K562 (cell line): ENCODE measurements at regions not wholly inside any gene's neighbourhood (a gene's known extent, or its start where the extent isn't known, plus 50 kb on each side); places are given as distances from the start of the nearest gene placed in this dataset.

Source experiments
- ATAC-seq: fragments of 200-7000 bp; cut with Tn5 transposase; 3 replicates; pipeline ENCODE4 v1.9.1; 2020; ENCODE audit warnings: moderate library complexity
- BruUV-seq: library from RNA; stranded (reverse); fragments of 400-500 nt; replicated peaks from 2 replicates; lab custom pipeline; 2021; lab: Mats Ljungman, UMichigan
- CTCF ChIA-PET: fragments of 300-600 bp; formaldehyde crosslinking; extraction: SDS; loops from one replicate; lab custom pipeline; 2021; ENCODE audit warnings: low intra/inter-chr PET ratio; lab: Yijun Ruan, JAX
- POLR2A ChIA-PET: fragments of 300-600, 350-650 bp; sonication (Branson Sonifier 250); formaldehyde crosslinking; extraction: SDS; loops from one replicate; lab custom pipeline; 2021; ENCODE audit warnings: antibody characterized with exemption, inconsistent platforms; lab: Yijun Ruan, JAX
- DNase-seq, 4 experiments: peaks; one replicate each; pipeline versions ENCODE4 v3.0.0 to v3.0.0-alpha.2; 2011 to 2018; ENCODE audit warnings: low spot score in 3 of 4, mixed read lengths in 3 of 4; ENCODE audit errors: extremely low read depth in 1 of 4
- FAIRE-seq: peaks from 2 replicates; lab custom pipeline; 2011; peaks lifted over from hg19 to GRCh38; lab: Jason Lieb, UNC
- H2AFZ ChIP-seq: 2 replicates; pipeline ENCODE4 v1.6.0; 2011; ENCODE audit warnings: low read depth, low read length, control low read depth, inconsistent platforms
- H3K27ac ChIP-seq: fragments of 200-600 bp; 3 replicates; pipeline ENCODE4 v1.8.0; 2011; ENCODE audit warnings: low read depth, mild to moderate bottlenecking, control low read depth, inconsistent platforms, low read length, moderate library complexity, mixed read lengths; ENCODE audit errors: extremely low read depth
- H3K27me3 ChIP-seq, 2 experiments: fragments of 300-600 bp in 1 of 2; 2 replicates in 1 of 2; 3 replicates in 1 of 2; pipeline versions ENCODE4 v1.6.0 to v1.8.0; 2011; ENCODE audit warnings: inconsistent platforms in 2 of 2, low read length in 2 of 2, mild to moderate bottlenecking in 1 of 2, mixed read lengths in 1 of 2, moderate library complexity in 1 of 2; ENCODE audit not compliant: control insufficient read depth in 2 of 2, insufficient read depth in 2 of 2
- H3K36me3 ChIP-seq: fragments of 300-600 bp; 3 replicates; pipeline ENCODE4 v1.8.0; 2011; ENCODE audit warnings: mild to moderate bottlenecking, low read length, inconsistent platforms; ENCODE audit not compliant: control insufficient read depth, insufficient read depth
- H3K4me1 ChIP-seq, 2 experiments: fragments of 200-600 bp in 1 of 2; replicated peaks in 1 of 2; 2 replicates in 1 of 2; 3 replicates in 1 of 2; pipeline versions ENCODE4 v1.5.1 to v1.8.0; 2011; ENCODE audit warnings: inconsistent platforms in 2 of 2, low read length in 2 of 2, mild to moderate bottlenecking in 1 of 2, mixed read lengths in 1 of 2, moderate library complexity in 1 of 2; ENCODE audit not compliant: control insufficient read depth in 2 of 2, insufficient read depth in 2 of 2
- H3K4me2 ChIP-seq: 2 replicates; pipeline ENCODE4 v1.6.1; 2011; ENCODE audit warnings: low read length, control low read depth, inconsistent platforms, mixed read lengths; ENCODE audit not compliant: insufficient read depth
- H3K4me3 ChIP-seq: fragments of 200-600 bp; sonication (generic), shearing (Covaris generic); 2 replicates; pipeline ENCODE4 v1.5.1; 2016; ENCODE audit warnings: control low read depth, inconsistent platforms
- H3K79me2 ChIP-seq: fragments of 200-600 bp; 3 replicates; pipeline ENCODE4 v1.8.0; 2011; ENCODE audit warnings: low read length, inconsistent platforms; ENCODE audit not compliant: control insufficient read depth, insufficient read depth
- H3K9ac ChIP-seq, 2 experiments: 2 replicates each; pipeline versions ENCODE4 v1.6.0 to v1.6.1; 2011; ENCODE audit warnings: low read depth in 2 of 2, low read length in 2 of 2, control low read depth in 1 of 2, inconsistent platforms in 1 of 2, mild to moderate bottlenecking in 1 of 2, mixed read lengths in 1 of 2; ENCODE audit not compliant: insufficient read depth in 1 of 2
- H3K9me1 ChIP-seq: one replicate; pipeline ENCODE4 v1.6.0; 2011; ENCODE audit warnings: inconsistent platforms, mild to moderate bottlenecking, low read length, moderate library complexity; ENCODE audit not compliant: control insufficient read depth, insufficient read depth
- H3K9me3 ChIP-seq: replicated peaks from 2 replicates; pipeline ENCODE4 v1.5.1; 2011; ENCODE audit warnings: low read depth, low read length, inconsistent platforms; ENCODE audit not compliant: control insufficient read depth, insufficient read depth
- H4K20me1 ChIP-seq: replicated peaks from 2 replicates; pipeline ENCODE4 v1.6.1; 2011; ENCODE audit warnings: low read length, inconsistent platforms, mixed read lengths; ENCODE audit not compliant: control insufficient read depth, insufficient read depth
- CBFA2T3 ChIP-seq: fragments of 450-650 bp; IDR thresholded peaks from 2 replicates; pipeline ENCODE4 v1.6.1; 2017
- CTCF ChIP-seq, 3 experiments: IDR thresholded peaks in 2 of 3; conservative IDR thresholded peaks in 1 of 3; 2 replicates each; pipeline ENCODE4 v1.5.1; 2011 to 2012; ENCODE audit warnings: low read length in 3 of 3, mild to moderate bottlenecking in 3 of 3, control low read depth in 2 of 3, improper control_type of control experiment in 1 of 3, inconsistent platforms in 1 of 3, low read depth in 1 of 3, mixed read lengths in 1 of 3, moderate library complexity in 1 of 3; ENCODE audit not compliant: insufficient read depth in 2 of 3
- EP400 ChIP-seq: fragments of 450-650 bp; IDR thresholded peaks from 2 replicates; pipeline ENCODE4 v1.6.1; 2017; ENCODE audit warnings: antibody characterized with exemption, mild to moderate bottlenecking, moderate library complexity
- FOXJ2 ChIP-seq: fragments of 200-800 bp; sonication (Bioruptor generic); IDR thresholded peaks from 2 replicates; pipeline ENCODE4 v1.6.1; 2016; ENCODE audit warnings: missing genetic modification characterization, missing compliant biosample characterization
- HCFC1 ChIP-seq: IDR thresholded peaks from 2 replicates; pipeline ENCODE4 v1.6.1; 2012; ENCODE audit warnings: low read depth, low read length, improper control_type of control experiment
- HDAC6 ChIP-seq: IDR thresholded peaks from 2 replicates; pipeline ENCODE4 v1.6.1; 2012; ENCODE audit warnings: low read depth, mild to moderate bottlenecking, control low read depth, inconsistent platforms, low read length, moderate library complexity
- KLF10 ChIP-seq: fragments of 250-450 bp; sonication (Bioruptor Pico); IDR thresholded peaks from 2 replicates; pipeline ENCODE4 v1.6.1; 2021; ENCODE audit warnings: matching md5 sums
- MAZ ChIP-seq, 2 experiments: fragments of 450-650 bp in 1 of 2; sonication (generic) in 1 of 2; formaldehyde crosslinking; IDR thresholded peaks in 1 of 2; conservative IDR thresholded peaks in 1 of 2; 2 replicates each; pipeline versions ENCODE4 v1.4.0 to v1.5.0; 2020; ENCODE audit warnings: mild to moderate bottlenecking in 1 of 2, missing genetic modification reagents in 1 of 2
- MYNN ChIP-seq, 2 experiments: sonication (generic); formaldehyde crosslinking in 1 of 2; IDR thresholded peaks; 2 replicates each; pipeline versions ENCODE4 v1.5.0 to v1.6.1; 2016 to 2020; ENCODE audit warnings: antibody characterized with exemption in 1 of 2, missing genetic modification reagents in 1 of 2
- NFATC3 ChIP-seq: fragments of 450-650 bp; IDR thresholded peaks from 2 replicates; pipeline ENCODE4 v1.6.1; 2017; ENCODE audit warnings: mild to moderate bottlenecking
- SRSF1 ChIP-seq: fragments of 200-400 bp; formaldehyde crosslinking; IDR thresholded peaks from 2 replicates; pipeline ENCODE4 v1.6.1; 2017; ENCODE audit warnings: mild to moderate bottlenecking, low read depth, low read length, moderate library complexity
- TAF9B ChIP-seq: fragments of 450-650 bp; IDR thresholded peaks from 2 replicates; pipeline ENCODE4 v1.6.1; 2018; ENCODE audit warnings: mild to moderate bottlenecking; ENCODE audit not compliant: partially characterized antibody
- U2AF2 ChIP-seq: fragments of 200-400 bp; formaldehyde crosslinking; optimal IDR thresholded peaks from 2 replicates; pipeline ENCODE3; 2017; ENCODE audit warnings: low read depth, mild to moderate bottlenecking, low read length
- USF1 ChIP-seq: sonication (generic); formaldehyde crosslinking; IDR thresholded peaks from 2 replicates; pipeline ENCODE4 v1.9.0; 2022; ENCODE audit warnings: mild to moderate bottlenecking, missing genetic modification reagents
- ZNF197 ChIP-seq: fragments of 200-800 bp; sonication (Bioruptor generic); IDR thresholded peaks from 2 replicates; pipeline ENCODE4 v1.6.1; 2016; ENCODE audit warnings: low read depth, missing genetic modification characterization, missing compliant biosample characterization
- ZNF224 ChIP-seq: sonication (generic); formaldehyde crosslinking; IDR thresholded peaks from 2 replicates; pipeline ENCODE4 v1.8.0; 2022; ENCODE audit warnings: mild to moderate bottlenecking, missing genetic modification reagents
- ZNF354B ChIP-seq: fragments of 250-450 bp; sonication (Bioruptor Pico); IDR thresholded peaks from 2 replicates; pipeline ENCODE4 v1.4.0; 2020
- ZNF639 ChIP-seq, 2 experiments: fragments of 200-800 bp in 1 of 2; sonication (Bioruptor generic) in 1 of 2; sonication (generic) in 1 of 2; formaldehyde crosslinking in 1 of 2; IDR thresholded peaks in 1 of 2; conservative IDR thresholded peaks in 1 of 2; 2 replicates each; pipeline versions ENCODE4 v1.5.0 to v1.6.1; 2016 to 2020; ENCODE audit warnings: missing compliant biosample characterization in 1 of 2, missing genetic modification characterization in 1 of 2, missing genetic modification reagents in 1 of 2
- ZNF764 ChIP-seq: fragments of 250-450 bp; sonication (Bioruptor Pico); IDR thresholded peaks from 2 replicates; pipeline ENCODE4 v1.4.0; 2020; ENCODE audit warnings: low read depth, mild to moderate bottlenecking, moderate library complexity
- in situ Hi-C: fragments of 300-500 bp; cut with MboI; formaldehyde crosslinking; loops from 4 replicates; pipeline ENCODE4 v1.15.0; 2018; ENCODE audit warnings: inconsistent platforms, mixed read lengths
- intact Hi-C: fragments of 100-400 bp; cut with micrococcal nuclease; formaldehyde crosslinking; loops from 2 replicates; pipeline ENCODE4 v1.14.2; 2022
- TF ChIP-seq, protein P1 (sequence below): fragments of 250-450 bp; sonication (Bioruptor Pico); IDR thresholded peaks from 2 replicates; pipeline ENCODE4 v1.8.0; 2021; ENCODE audit warnings: mild to moderate bottlenecking, moderate library complexity

GRCh38 chr13:82947683-82948082, 934.6 kb downstream of the SLITRK1 start:
- H3K4me1 ChIP-seq: no peaks in the 10 kb centered on the region
- no peak overlapping the region for H3K4me3 ChIP-seq
- no peaks in the 10 kb centered on the region for H3K9me1 ChIP-seq
- intact Hi-C loops: no loop called here
- ChIA-PET CTCF (no interaction called here), POLR2A (no interaction called here)
- no TSS peak for BruUV-seq
- no peak overlapping the region for H3K4me2 ChIP-seq
- in situ Hi-C loops: no loop called here
- no peak overlapping the region for H3K27ac ChIP-seq
- no peaks in the 10 kb centered on the region for H3K36me3 ChIP-seq
- no peaks in the 10 kb centered on the region for H3K79me2 ChIP-seq
- no peak overlapping the region for H3K9ac ChIP-seq
- FAIRE-seq (no peak), DNase-seq (no peak), ATAC-seq (no peak)
- H2AFZ ChIP-seq: no peak overlapping the region
- no peaks in the 10 kb centered on the region for H3K27me3 ChIP-seq
- TF ChIP-seq U2AF2 (no peak), FOXJ2 (no peak), ZNF197 (no peak), HDAC6 (no peak), ZNF639 (CRISPR knock-in tag; conservative IDR thresholded peaks at IDR 0.05 in 1 of 2, IDR thresholded peaks at IDR 0.05 in 1 of 2) (no peak), TAF9B (no peak), MAZ (CRISPR knock-in tag; conservative IDR thresholded peaks at IDR 0.05 in 1 of 2, IDR thresholded peaks at IDR 0.05 in 1 of 2) (no peak), MYNN (IDR thresholded peaks at IDR 0.05) (no peak), MYNN (CRISPR knock-in tag; IDR thresholded peaks at IDR 0.05) (no peak), ZNF224 (CRISPR knock-in tag) (no peak), CTCF (IDR thresholded peaks at IDR 0.05 in 2 of 3, conservative IDR thresholded peaks at IDR 0.05 in 1 of 3; ENCODE audit: insufficient read depth in 2 of 3, low read depth in 1 of 3, low read length in 3 of 3) (no peak), SRSF1 (no peak), ZNF764 (no peak), CBFA2T3 (no peak), NFATC3 (no peak), KLF10 (CRISPR knock-in tag) (no peak), EP400 (no peak), USF1 (no peak), HCFC1 (no peak), ZNF354B (no peak)
- TF ChIP-seq, protein P1, sequence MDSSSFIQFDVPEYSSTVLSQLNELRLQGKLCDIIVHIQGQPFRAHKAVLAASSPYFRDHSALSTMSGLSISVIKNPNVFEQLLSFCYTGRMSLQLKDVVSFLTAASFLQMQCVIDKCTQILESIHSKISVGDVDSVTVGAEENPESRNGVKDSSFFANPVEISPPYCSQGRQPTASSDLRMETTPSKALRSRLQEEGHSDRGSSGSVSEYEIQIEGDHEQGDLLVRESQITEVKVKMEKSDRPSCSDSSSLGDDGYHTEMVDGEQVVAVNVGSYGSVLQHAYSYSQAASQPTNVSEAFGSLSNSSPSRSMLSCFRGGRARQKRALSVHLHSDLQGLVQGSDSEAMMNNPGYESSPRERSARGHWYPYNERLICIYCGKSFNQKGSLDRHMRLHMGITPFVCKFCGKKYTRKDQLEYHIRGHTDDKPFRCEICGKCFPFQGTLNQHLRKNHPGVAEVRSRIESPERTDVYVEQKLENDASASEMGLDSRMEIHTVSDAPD (CRISPR knock-in tag): no peak
- no peaks in the 10 kb centered on the region for H3K9me3 ChIP-seq
- H4K20me1 ChIP-seq: no peaks in the 10 kb centered on the region
